HEK293T (cell line): ENCODE measurements at regions not wholly inside any gene's neighbourhood (a gene's known extent, or its start where the extent isn't known, plus 50 kb on each side); places are given as distances from the start of the nearest gene placed in this dataset.

Source experiments
- CTCF ChIA-PET: fragments of 350-600 bp; formaldehyde crosslinking; extraction: SDS; loops from one replicate; lab custom pipeline; 2021; ENCODE audit warnings: antibody characterized with exemption, inconsistent platforms; lab: Yijun Ruan, JAX
- POLR2A ChIA-PET: fragments of 350-600 bp; formaldehyde crosslinking; extraction: SDS; loops from one replicate; lab custom pipeline; 2020; ENCODE audit warnings: antibody characterized with exemption, inconsistent platforms; lab: Yijun Ruan, JAX
- DNase-seq: peaks from one replicate; pipeline ENCODE4 v3.0.0; 2012; ENCODE audit warnings: mixed read lengths; ENCODE audit errors: extremely low spot score
- ARNT ChIP-seq: fragments of 450-650 bp; IDR thresholded peaks from 2 replicates; pipeline ENCODE4 v1.6.1; 2017; ENCODE audit warnings: mild to moderate bottlenecking
- BHLHE40 ChIP-seq: fragments of 450-650 bp; IDR thresholded peaks from 2 replicates; pipeline ENCODE4 v1.6.1; 2016; ENCODE audit warnings: mild to moderate bottlenecking, moderate library complexity, borderline replicate concordance
- CTBP1 ChIP-seq: fragments of 450-650 bp; IDR thresholded peaks from 2 replicates; pipeline ENCODE4 v1.6.1; 2016; ENCODE audit warnings: borderline replicate concordance
- ELF4 ChIP-seq: fragments of 450-650 bp; IDR thresholded peaks from 2 replicates; pipeline ENCODE4 v1.6.1; 2017; ENCODE audit warnings: antibody characterized with exemption
- FOXA1 ChIP-seq: fragments of 450-650 bp; IDR thresholded peaks from 2 replicates; pipeline ENCODE4 v1.6.1; 2016; ENCODE audit warnings: mild to moderate bottlenecking
- FOXK2 ChIP-seq: fragments of 450-650 bp; IDR thresholded peaks from 2 replicates; pipeline ENCODE4 v1.6.1; 2016; ENCODE audit warnings: mild to moderate bottlenecking
- FOXM1 ChIP-seq: fragments of 450-650 bp; IDR thresholded peaks from 2 replicates; pipeline ENCODE4 v1.6.1; 2017; ENCODE audit warnings: mild to moderate bottlenecking, borderline replicate concordance
- HDGF ChIP-seq: fragments of 450-650 bp; IDR thresholded peaks from 2 replicates; pipeline ENCODE4 v1.6.1; 2017; ENCODE audit warnings: antibody characterized with exemption, borderline replicate concordance
- L3MBTL2 ChIP-seq: fragments of 450-650 bp; conservative IDR thresholded peaks from 2 replicates; pipeline ENCODE4 v1.6.1; 2016; ENCODE audit warnings: mild to moderate bottlenecking
- LEF1 ChIP-seq: fragments of 450-650 bp; IDR thresholded peaks from 2 replicates; pipeline ENCODE4 v1.6.1; 2017; ENCODE audit warnings: mild to moderate bottlenecking, borderline replicate concordance
- NFRKB ChIP-seq: fragments of 450-650 bp; IDR thresholded peaks from 2 replicates; pipeline ENCODE4 v1.6.1; 2016; ENCODE audit warnings: mild to moderate bottlenecking, moderate library complexity
- PKNOX1 ChIP-seq: fragments of 450-650 bp; IDR thresholded peaks from 2 replicates; pipeline ENCODE4 v1.6.1; 2016
- SP1 ChIP-seq: fragments of 450-650 bp; IDR thresholded peaks from 2 replicates; pipeline ENCODE4 v1.6.1; 2017
- SUZ12 ChIP-seq: fragments of 450-650 bp; IDR thresholded peaks from 2 replicates; pipeline ENCODE4 v1.6.1; 2016; ENCODE audit warnings: mild to moderate bottlenecking
- TARDBP ChIP-seq: fragments of 450-650 bp; IDR thresholded peaks from 2 replicates; pipeline ENCODE4 v1.6.1; 2016
- ZNF384 ChIP-seq: fragments of 450-650 bp; IDR thresholded peaks from 2 replicates; pipeline ENCODE4 v1.6.1; 2016

- DNase-seq: no peak
- CTCF ChIA-PET: no interaction called here
- POLR2A ChIA-PET: no interaction called here
- TF ChIP-seq FOXM1: no peak
- no peak for TF ChIP-seq HDGF
- no peak for TF ChIP-seq ELF4
- no peak for TF ChIP-seq BHLHE40
- no peak for TF ChIP-seq PKNOX1
- no peak for TF ChIP-seq L3MBTL2
- TF ChIP-seq ARNT: no peak
- no peak for TF ChIP-seq NFRKB
- no peak for TF ChIP-seq ZNF384
- no peak for TF ChIP-seq FOXA1
- TF ChIP-seq LEF1: no peak
- no peak for TF ChIP-seq CTBP1
- no peak for TF ChIP-seq SP1
Observed at GRCh38 chr11:44457862-44458261, 107.6 kb upstream of the CD82 start.

GRCh38 chr11:44463751-44464150 is 101.7 kb upstream of the CD82 start:
- no peak for DNase-seq
- CTCF ChIA-PET: no interaction called here
- TF ChIP-seq FOXA1 (no peak), HDGF (no peak), FOXK2 (no peak), BHLHE40 (no peak), ZNF384 (no peak), ELF4 (no peak), L3MBTL2 (no peak), PKNOX1 (no peak), SP1 (no peak), TARDBP (no peak), ARNT (no peak), SUZ12 (no peak), LEF1 (no peak), FOXM1 (no peak), NFRKB (no peak), CTBP1 (no peak)
- POLR2A ChIA-PET: no interaction called here

GRCh38 chr11:44464741-44465140 is 100.7 kb upstream of the CD82 start:
- ChIA-PET CTCF (no interaction called here), POLR2A (no interaction called here)
- DNase-seq: no peak
- TF ChIP-seq HDGF (no peak), ARNT (no peak), NFRKB (no peak), CTBP1 (no peak), BHLHE40 (no peak), TARDBP (no peak), PKNOX1 (no peak), LEF1 (no peak), FOXK2 (no peak), ZNF384 (no peak), SP1 (no peak), SUZ12 (no peak)

GRCh38 chr11:44466531-44467205 is 98.8 kb upstream of the CD82 start:
- CTCF ChIA-PET: no interaction called here
- TF ChIP-seq FOXA1: no peak
- TF ChIP-seq ELF4: no peak
- TF ChIP-seq ARNT: no peak
- no peak for TF ChIP-seq TARDBP
- TF ChIP-seq SP1: no peak
- no peak for TF ChIP-seq FOXM1
- no peak for TF ChIP-seq PKNOX1
- no peak for TF ChIP-seq FOXK2
- no peak for TF ChIP-seq SUZ12
- no peak for TF ChIP-seq CTBP1
- TF ChIP-seq BHLHE40: no peak
- no peak for TF ChIP-seq NFRKB
- TF ChIP-seq L3MBTL2: no peak
- no peak for TF ChIP-seq ZNF384
- TF ChIP-seq HDGF: no peak
- TF ChIP-seq LEF1: no peak
- DNase-seq: no peak
- POLR2A ChIA-PET: no interaction called here

GRCh38 chr11:44467413-44467812 is 98.0 kb upstream of the CD82 start:
- ChIA-PET CTCF (no interaction called here), POLR2A (no interaction called here)
- DNase-seq: no peak
- TF ChIP-seq SUZ12: no peak
- no peak for TF ChIP-seq ELF4
- no peak for TF ChIP-seq FOXM1
- TF ChIP-seq ARNT: no peak
- TF ChIP-seq LEF1: no peak
- no peak for TF ChIP-seq L3MBTL2
- TF ChIP-seq FOXA1: no peak
- no peak for TF ChIP-seq ZNF384
- TF ChIP-seq SP1: no peak
- TF ChIP-seq NFRKB: no peak
- TF ChIP-seq CTBP1: no peak
- no peak for TF ChIP-seq FOXK2
- no peak for TF ChIP-seq HDGF
- no peak for TF ChIP-seq PKNOX1
- TF ChIP-seq BHLHE40: no peak
